Smooth muscle cell (in vitro differentiated cells): ENCODE measurements at regions not wholly inside any gene's neighbourhood (a gene's known extent, or its start where the extent isn't known, plus 50 kb on each side); places are given as distances from the start of the nearest gene placed in this dataset.

Source experiments
- DNase-seq: peaks from one replicate; lab custom pipeline; 2025; ENCODE audit not compliant: unreplicated experiment; lab: John Stamatoyannopoulos, UW
- H2AFZ ChIP-seq: fragments of 200-600 bp; sonication (generic); 2 replicates; pipeline ENCODE4 v1.6.0; 2016; ENCODE audit warnings: antibody characterized with exemption, low read depth, mild to moderate bottlenecking
- H3F3A ChIP-seq: fragments of 200-600 bp; sonication (generic); 2 replicates; pipeline ENCODE4 v1.6.0; 2017; ENCODE audit warnings: antibody characterized with exemption, low read depth
- H3K27ac ChIP-seq: fragments of 200-600 bp; sonication (generic); 2 replicates; pipeline ENCODE4 v1.5.1; 2016; ENCODE audit warnings: low read depth, mild to moderate bottlenecking
- H3K27me3 ChIP-seq: fragments of 200-600 bp; sonication (generic); 2 replicates; pipeline ENCODE4 v1.6.1; 2016; ENCODE audit warnings: low read depth, mild to moderate bottlenecking
- H3K36me3 ChIP-seq: fragments of 200-600 bp; sonication (generic); 2 replicates; pipeline ENCODE4 v1.5.1; 2016; ENCODE audit warnings: low read depth
- H3K4me1 ChIP-seq: fragments of 200-600 bp; sonication (generic); 2 replicates; pipeline ENCODE4 v1.5.1; 2016; ENCODE audit warnings: low read depth
- H3K4me2 ChIP-seq: fragments of 200-600 bp; sonication (generic); 2 replicates; pipeline ENCODE4 v1.6.0; 2016; ENCODE audit warnings: mild to moderate bottlenecking
- H3K4me3 ChIP-seq: fragments of 200-600 bp; sonication (generic); 2 replicates; pipeline ENCODE4 v1.5.1; 2016; ENCODE audit warnings: mild to moderate bottlenecking
- H3K79me2 ChIP-seq: fragments of 200-600 bp; sonication (generic); 2 replicates; pipeline ENCODE4 v1.6.0; 2016; ENCODE audit warnings: low read depth, mild to moderate bottlenecking
- H3K9ac ChIP-seq: fragments of 200-600 bp; sonication (generic); 2 replicates; pipeline ENCODE4 v1.6.0; 2016; ENCODE audit warnings: low read depth
- H3K9me3 ChIP-seq: fragments of 200-600 bp; sonication (generic); replicated peaks from 2 replicates; pipeline ENCODE4 v1.5.1; 2016; ENCODE audit warnings: low read depth
- H4K20me1 ChIP-seq: fragments of 200-600 bp; sonication (generic); 2 replicates; pipeline ENCODE4 v1.6.0; 2016; ENCODE audit warnings: low read depth
- WGBS: methylation state at CpG from one replicate; pipeline ENCODE4 v1.1.7; 2016; ENCODE audit warnings: low lambda C conversion rate; 5-methylcytosine and 5-hydroxymethylcytosine counted together
- TF ChIP-seq, protein P1 (sequence below): fragments of 200-600 bp; sonication (generic); IDR thresholded peaks from 2 replicates; pipeline ENCODE4 v1.5.1; 2017; ENCODE audit warnings: borderline replicate concordance, mild to moderate bottlenecking, antibody characterized with exemption; ENCODE audit not compliant: insufficient read depth, poor library complexity, severe bottlenecking

DNA sequence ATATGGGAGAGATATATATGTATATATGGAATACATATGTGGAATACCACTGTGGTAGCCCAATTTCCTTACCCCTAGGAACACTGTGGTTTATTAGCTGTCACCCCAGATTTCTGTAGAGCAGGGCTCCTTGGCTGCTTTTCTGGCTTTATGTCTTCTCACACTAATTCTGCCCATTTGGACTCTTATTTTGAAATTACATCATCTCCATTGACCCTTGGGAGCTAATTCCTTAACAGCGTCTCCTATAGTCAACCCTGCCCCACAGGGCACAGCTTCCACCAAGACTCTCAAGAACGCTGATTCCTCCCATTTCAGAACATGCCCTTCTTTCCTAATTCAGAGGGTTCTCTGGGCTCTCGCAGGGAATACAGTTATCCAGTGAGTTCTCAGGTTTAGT, 55.4 kb upstream of the TARP start:
- Histone ChIP-seq H3K9me3 (no peaks in the 10 kb centered on the region), H3K4me1 (no peaks in the 10 kb centered on the region), H3K9ac (no peak overlapping the region), H3K27me3 (no peaks in the 10 kb centered on the region), H3F3A (no peaks in the 10 kb centered on the region), H3K79me2 (no peaks in the 10 kb centered on the region), H3K27ac (no peak overlapping the region), H3K36me3 (no peaks in the 10 kb centered on the region), H3K4me2 (no peak overlapping the region), H2AFZ (no peak overlapping the region), H4K20me1 (no peaks in the 10 kb centered on the region), H3K4me3 (no peak overlapping the region)
- no peak for DNase-seq
- TF ChIP-seq, protein P1, sequence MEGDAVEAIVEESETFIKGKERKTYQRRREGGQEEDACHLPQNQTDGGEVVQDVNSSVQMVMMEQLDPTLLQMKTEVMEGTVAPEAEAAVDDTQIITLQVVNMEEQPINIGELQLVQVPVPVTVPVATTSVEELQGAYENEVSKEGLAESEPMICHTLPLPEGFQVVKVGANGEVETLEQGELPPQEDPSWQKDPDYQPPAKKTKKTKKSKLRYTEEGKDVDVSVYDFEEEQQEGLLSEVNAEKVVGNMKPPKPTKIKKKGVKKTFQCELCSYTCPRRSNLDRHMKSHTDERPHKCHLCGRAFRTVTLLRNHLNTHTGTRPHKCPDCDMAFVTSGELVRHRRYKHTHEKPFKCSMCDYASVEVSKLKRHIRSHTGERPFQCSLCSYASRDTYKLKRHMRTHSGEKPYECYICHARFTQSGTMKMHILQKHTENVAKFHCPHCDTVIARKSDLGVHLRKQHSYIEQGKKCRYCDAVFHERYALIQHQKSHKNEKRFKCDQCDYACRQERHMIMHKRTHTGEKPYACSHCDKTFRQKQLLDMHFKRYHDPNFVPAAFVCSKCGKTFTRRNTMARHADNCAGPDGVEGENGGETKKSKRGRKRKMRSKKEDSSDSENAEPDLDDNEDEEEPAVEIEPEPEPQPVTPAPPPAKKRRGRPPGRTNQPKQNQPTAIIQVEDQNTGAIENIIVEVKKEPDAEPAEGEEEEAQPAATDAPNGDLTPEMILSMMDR, result no peak
- WGBS, result 85% methylated on average over 3 of the region's 3 CpGs

DNA sequence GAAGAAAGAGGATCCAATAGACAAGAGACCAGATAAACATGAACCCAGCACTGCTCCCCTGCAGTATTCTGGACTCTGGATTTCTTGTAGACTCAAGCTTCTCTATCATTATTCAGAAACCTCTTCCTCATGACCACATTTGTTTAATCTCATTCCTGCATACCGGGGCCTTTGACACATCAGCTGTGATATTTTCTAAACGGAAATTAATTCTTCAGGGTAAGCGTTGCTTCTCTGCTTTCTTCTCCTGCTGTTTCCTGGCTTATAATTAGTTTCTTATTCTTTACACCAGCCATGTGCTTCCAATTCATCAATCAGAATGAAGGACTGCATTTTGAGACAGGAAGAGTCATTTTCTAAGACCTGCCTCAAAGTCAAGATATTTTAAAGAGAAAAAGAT, 54.2 kb upstream of the TARP start:
- 69% methylated on average over 3 of the region's 3 CpGs for WGBS
- Histone ChIP-seq H2AFZ (no peak overlapping the region), H3F3A (no peaks in the 10 kb centered on the region), H3K4me3 (no peak overlapping the region), H3K79me2 (no peaks in the 10 kb centered on the region), H3K4me1 (no peaks in the 10 kb centered on the region), H4K20me1 (no peaks in the 10 kb centered on the region), H3K27me3 (no peaks in the 10 kb centered on the region), H3K27ac (no peak overlapping the region), H3K9ac (no peak overlapping the region), H3K9me3 (no peaks in the 10 kb centered on the region), H3K4me2 (no peak overlapping the region), H3K36me3 (no peaks in the 10 kb centered on the region)
- TF ChIP-seq, protein P1, result no peak
- DNase-seq, result no peak
